ENCODE measurements at regions not wholly inside any gene's neighbourhood (a gene's known extent, or its start where the extent isn't known, plus 50 kb on each side); places are given as distances from the start of the nearest gene placed in this dataset.

GRCh38 chr19:28492201-28492600, 720.8 kb downstream of the UQCRFS1 start:
- TF ChIP-seq MAX (IDR thresholded peaks at IDR 0.05; ENCODE audit: low read depth, low read length) (no peak), CTCF (IDR thresholded peaks at IDR 0.05; ENCODE audit: low read depth, low read length) (no peak), POLR2A (IDR thresholded peaks at IDR 0.05; ENCODE audit: extremely low read depth, insufficient read length) (no peak), MYC (IDR thresholded peaks at IDR 0.05; ENCODE audit: low read depth, low read length) (no peak)
